ENCODE measurements at regions not wholly inside any gene's neighbourhood (a gene's known extent, or its start where the extent isn't known, plus 50 kb on each side); places are given as distances from the start of the nearest gene placed in this dataset.
"Not testable (repeated sequence)": the region's sequence is repeated elsewhere in the genome, so short reads cannot be mapped to it uniquely, and the experiment has no call there.

DNA sequence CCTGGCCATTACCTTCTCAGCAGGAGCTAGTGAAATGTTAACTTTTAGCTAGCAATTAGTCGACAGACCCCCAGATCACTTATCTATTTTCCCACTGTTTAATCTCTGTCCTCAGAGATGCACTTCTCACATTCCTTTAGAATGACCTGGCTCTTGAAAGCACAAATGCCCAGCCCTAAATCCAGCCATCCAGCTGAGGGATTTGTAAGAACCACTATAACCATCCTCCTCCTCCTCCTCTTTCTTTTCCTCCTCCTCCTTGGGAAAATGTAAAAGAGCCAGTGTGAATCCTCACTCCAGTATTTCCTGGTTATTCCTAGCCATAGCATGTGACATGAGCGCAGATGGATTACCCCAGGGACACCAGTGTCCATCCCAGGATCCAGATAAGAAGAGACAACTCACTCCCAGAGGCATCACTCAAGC, 124.3 kb downstream of the ENC1 start:
- H3K4me3 ChIP-seq (ENCODE audit: control insufficient read depth, low read depth, low read length) = no peak overlapping the region
- TF ChIP-seq, protein P1, sequence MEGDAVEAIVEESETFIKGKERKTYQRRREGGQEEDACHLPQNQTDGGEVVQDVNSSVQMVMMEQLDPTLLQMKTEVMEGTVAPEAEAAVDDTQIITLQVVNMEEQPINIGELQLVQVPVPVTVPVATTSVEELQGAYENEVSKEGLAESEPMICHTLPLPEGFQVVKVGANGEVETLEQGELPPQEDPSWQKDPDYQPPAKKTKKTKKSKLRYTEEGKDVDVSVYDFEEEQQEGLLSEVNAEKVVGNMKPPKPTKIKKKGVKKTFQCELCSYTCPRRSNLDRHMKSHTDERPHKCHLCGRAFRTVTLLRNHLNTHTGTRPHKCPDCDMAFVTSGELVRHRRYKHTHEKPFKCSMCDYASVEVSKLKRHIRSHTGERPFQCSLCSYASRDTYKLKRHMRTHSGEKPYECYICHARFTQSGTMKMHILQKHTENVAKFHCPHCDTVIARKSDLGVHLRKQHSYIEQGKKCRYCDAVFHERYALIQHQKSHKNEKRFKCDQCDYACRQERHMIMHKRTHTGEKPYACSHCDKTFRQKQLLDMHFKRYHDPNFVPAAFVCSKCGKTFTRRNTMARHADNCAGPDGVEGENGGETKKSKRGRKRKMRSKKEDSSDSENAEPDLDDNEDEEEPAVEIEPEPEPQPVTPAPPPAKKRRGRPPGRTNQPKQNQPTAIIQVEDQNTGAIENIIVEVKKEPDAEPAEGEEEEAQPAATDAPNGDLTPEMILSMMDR (IDR thresholded peaks at IDR 0.05; ENCODE audit: control insufficient read depth, insufficient read depth, low read depth, low read length, missing control alignments) = no peak
- DNase-seq (ENCODE audit: low read depth) = no peak

DNA sequence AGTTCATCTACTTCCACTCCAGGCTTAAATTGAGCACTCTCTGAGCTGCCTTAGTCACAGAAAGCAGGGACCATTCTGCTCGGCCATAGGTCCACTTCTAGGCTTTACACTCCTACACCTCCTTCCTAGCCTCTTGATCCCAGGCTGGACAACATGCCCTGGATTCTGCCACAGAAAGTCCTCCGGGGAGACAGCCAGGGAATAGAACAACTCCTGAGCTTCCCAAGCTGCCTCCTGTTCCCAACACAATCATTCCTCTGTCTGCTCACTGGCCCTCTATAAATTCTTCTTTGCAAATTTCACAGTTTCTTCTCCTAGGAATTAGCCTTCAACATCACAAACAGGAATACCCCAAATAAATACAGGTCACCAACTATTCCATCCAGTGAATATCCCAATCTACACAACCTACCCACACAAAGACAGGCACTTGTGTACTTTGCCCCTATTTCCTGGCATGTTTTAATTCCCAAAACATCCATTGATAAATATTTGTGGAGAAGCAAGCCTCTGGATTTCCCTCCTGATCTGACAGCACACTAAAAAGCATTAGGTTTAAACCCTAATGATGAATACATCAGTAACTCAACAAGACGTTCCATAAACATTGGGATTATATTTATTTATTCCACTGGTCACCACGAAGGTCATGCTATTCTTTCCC, 125.5 kb downstream of the ENC1 start:
- TF ChIP-seq, protein P1 (IDR thresholded peaks at IDR 0.05; ENCODE audit: control insufficient read depth, insufficient read depth, low read depth, low read length, missing control alignments) = no peak
- no peak for DNase-seq (ENCODE audit: low read depth)

DNA sequence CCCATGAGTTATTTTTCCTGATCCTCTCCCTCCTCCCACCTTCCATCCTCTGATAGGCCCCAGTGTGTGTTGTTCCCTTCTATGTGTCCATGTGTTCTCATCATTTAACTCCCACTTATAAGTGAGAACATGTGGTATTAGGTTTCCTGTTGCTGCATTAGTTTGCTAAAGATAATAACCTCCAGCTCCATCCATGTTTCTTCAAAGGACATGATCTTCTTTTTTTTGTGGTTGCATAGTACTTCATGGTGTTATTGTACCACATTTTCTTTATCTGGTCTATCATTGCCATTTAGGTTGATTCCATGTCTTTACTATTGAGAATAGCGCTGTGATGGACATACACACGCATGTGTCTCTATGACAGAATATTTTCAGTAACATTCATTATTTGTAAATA, 128.8 kb downstream of the ENC1 start:
- H3K4me3 ChIP-seq (ENCODE audit: control insufficient read depth, low read depth, low read length); DNase-seq (ENCODE audit: low read depth): not testable (repeated sequence)

More for the DNA sequence above, 125.5 kb downstream of the ENC1 start:
- H3K4me3 ChIP-seq (ENCODE audit: control insufficient read depth, low read depth, low read length) = no peak overlapping the region

DNA sequence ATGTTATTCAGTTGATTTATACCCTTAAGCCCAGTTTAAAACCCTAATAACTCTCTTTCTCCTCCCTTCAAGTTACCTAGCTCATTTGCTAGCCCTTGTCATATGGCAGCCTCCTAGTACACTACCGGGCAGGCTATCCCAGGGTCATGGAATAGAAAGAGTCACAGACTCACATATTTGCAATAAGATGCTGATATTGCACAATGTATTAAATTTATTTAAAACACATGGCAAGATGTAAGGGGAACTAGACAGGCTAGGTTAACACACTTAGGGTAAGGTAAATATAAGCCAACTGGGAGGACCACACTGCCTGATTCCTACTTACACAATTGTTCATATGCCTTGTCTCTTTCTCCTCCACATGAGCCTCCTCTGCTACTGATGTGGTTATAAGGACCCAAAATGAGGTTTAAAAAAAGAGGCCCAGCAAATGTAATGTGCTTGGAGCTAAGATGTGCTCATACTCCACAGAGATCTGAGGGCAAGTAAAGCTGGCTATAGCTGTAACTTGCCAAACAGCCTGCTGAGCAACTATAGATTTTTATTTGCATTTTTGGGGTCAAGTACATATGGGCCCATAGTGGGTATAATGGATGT, 130.0 kb downstream of the ENC1 start:
- TF ChIP-seq, protein P1 (IDR thresholded peaks at IDR 0.05; ENCODE audit: control insufficient read depth, insufficient read depth, low read depth, low read length, missing control alignments) = no peak

DNA sequence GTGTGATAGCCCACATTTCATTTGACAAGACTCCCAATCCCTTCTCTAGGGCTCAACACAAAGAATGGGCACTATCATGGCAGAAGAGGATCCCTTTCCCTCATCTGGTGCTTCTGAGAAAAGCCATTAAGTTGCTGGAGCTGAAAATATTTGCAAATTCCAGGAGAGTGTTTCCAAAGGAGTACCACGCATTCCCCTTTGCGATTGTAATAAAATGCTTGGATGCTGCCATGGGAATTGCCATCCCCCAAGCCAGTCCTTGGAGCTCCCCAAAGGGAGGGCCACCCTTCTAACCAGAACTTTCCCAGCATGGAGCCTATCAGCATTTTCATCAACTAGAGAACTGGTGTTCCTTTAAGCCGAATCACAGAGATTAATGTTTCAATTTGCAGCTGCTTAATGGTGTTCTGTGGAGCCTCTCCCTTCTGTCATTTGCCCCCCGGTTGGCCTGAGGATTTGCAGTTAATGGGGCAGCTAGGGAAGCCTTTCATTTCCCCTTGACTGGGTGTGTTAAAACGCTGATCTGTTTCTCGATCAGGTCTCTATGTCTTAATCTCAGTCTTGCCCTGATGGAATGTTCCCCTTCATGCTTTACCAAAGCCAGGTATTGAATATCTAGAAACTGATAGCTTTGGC, 133.0 kb downstream of the ENC1 start:
- TF ChIP-seq, protein P1 (IDR thresholded peaks at IDR 0.05; ENCODE audit: control insufficient read depth, insufficient read depth, low read depth, low read length, missing control alignments) = no peak
- no peak for DNase-seq (ENCODE audit: low read depth)

More for the DNA sequence above, 130.0 kb downstream of the ENC1 start:
- DNase-seq (ENCODE audit: low read depth) = no peak
- H3K4me3 ChIP-seq (ENCODE audit: control insufficient read depth, low read depth, low read length) = no peak overlapping the region

DNA sequence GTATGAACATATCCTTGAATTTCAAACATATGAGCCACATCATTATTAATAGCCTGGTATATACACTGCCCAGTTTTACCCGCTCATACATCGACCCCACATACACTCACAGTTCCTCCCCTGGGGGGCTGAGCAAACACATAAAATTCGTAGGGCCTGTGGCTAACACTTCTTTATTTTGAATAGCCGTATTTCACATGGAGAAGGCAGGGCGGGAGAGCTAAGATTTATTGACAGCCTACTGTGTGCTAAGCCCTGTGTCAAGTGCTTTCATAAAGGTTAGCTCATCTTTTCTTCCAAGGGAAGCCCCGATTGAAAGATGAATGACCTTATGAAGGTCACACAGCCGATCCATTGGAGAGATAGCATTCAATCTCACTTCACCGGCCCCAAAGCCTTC, 134.4 kb downstream of the ENC1 start:
- no peak for DNase-seq (ENCODE audit: low read depth)
- TF ChIP-seq, protein P1 (IDR thresholded peaks at IDR 0.05; ENCODE audit: control insufficient read depth, insufficient read depth, low read depth, low read length, missing control alignments) = no peak
- no peak overlapping the region for H3K4me3 ChIP-seq (ENCODE audit: control insufficient read depth, low read depth, low read length)

More for the DNA sequence above, 133.0 kb downstream of the ENC1 start:
- H3K4me3 ChIP-seq (ENCODE audit: control insufficient read depth, low read depth, low read length) = no peak overlapping the region

DNA sequence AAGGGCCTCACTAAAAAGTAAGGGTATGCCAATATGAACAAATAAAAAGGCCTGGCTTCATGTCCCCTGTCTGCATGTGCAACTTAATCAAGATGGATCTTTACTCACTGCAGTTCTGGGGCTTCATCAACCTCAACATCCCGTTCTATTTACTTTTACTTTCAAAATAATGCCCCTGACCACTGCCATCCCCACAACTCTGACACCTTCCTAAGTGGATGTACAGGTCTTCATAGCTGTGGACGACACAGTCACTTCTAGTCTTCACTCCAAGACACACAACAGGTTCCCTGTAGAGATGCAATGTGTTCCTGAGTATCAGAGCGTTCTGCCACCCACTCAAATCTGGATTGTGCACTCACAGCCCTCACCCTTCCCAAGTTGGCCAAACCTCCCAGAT, 136.1 kb downstream of the ENC1 start:
- DNase-seq (ENCODE audit: low read depth) = no peak
- TF ChIP-seq, protein P1 (IDR thresholded peaks at IDR 0.05; ENCODE audit: control insufficient read depth, insufficient read depth, low read depth, low read length, missing control alignments) = no peak
- no peak overlapping the region for H3K4me3 ChIP-seq (ENCODE audit: control insufficient read depth, low read depth, low read length)
